B cell (primary cell): ENCODE measurements at regions not wholly inside any gene's neighbourhood (a gene's known extent, or its start where the extent isn't known, plus 50 kb on each side); places are given as distances from the start of the nearest gene placed in this dataset.

Source experiments
- ATAC-seq: fragments of 200-7000 bp; cut with Tn5 transposase; one replicate; pipeline ENCODE4 v1.10.0; 2021; ENCODE audit warnings: low read depth, mild to moderate bottlenecking, moderate number of reproducible peaks, moderate library complexity
- CTCF ChIA-PET: fragments of 350-600 bp; sonication (Branson Sonifier 250); formaldehyde crosslinking; loops from one replicate; lab custom pipeline; 2021; ENCODE audit warnings: antibody characterized with exemption, inconsistent platforms; lab: Charles Lee
- POLR2A ChIA-PET: fragments of 350-600 bp; sonication (Branson Sonifier 250); formaldehyde crosslinking; loops from one replicate; lab custom pipeline; 2021; ENCODE audit warnings: antibody characterized with exemption; lab: Charles Lee
- DNase-seq: peaks from one replicate; pipeline ENCODE4 v3.0.0; 2013
- H2AFZ ChIP-seq: 2 replicates; pipeline ENCODE4 v1.6.1; 2012; ENCODE audit warnings: mild to moderate bottlenecking, low read depth, low read length; ENCODE audit not compliant: insufficient read depth, poor library complexity, severe bottlenecking
- H3K27ac ChIP-seq, 2 donors: 1 replicate in 1 of 2; 2 replicates in 1 of 2; pipeline ENCODE4 v1.5.1; 2012 to 2013; ENCODE audit warnings: low read length in 2 of 2, mild to moderate bottlenecking in 2 of 2, moderate library complexity in 1 of 2
- H3K27me3 ChIP-seq, 4 experiments: fragments of 200-600 bp in 1 of 4; sonication (generic) in 1 of 4; replicated peaks in 1 of 4; 1 replicate in 2 of 4; 2 replicates in 2 of 4; pipeline versions ENCODE4 v1.6.1 to v1.7.0; 2013 to 2016; ENCODE audit warnings: low read length in 3 of 4, mild to moderate bottlenecking in 2 of 4, mixed read lengths in 1 of 4, moderate library complexity in 1 of 4; ENCODE audit not compliant: insufficient read depth in 4 of 4, control insufficient read depth in 3 of 4; ENCODE audit errors: control extremely low read depth in 1 of 4
- H3K36me3 ChIP-seq, 2 experiments: replicated peaks in 1 of 2; 1 replicate in 1 of 2; 2 replicates in 1 of 2; pipeline versions ENCODE4 v1.6.1 to v1.7.1; 2013; ENCODE audit warnings: low read length in 1 of 2; ENCODE audit not compliant: insufficient read depth in 2 of 2, control insufficient read depth in 1 of 2; ENCODE audit errors: control extremely low read depth in 1 of 2, extremely low read depth in 1 of 2
- H3K4me1 ChIP-seq, 2 donors: fragments of 200-600 bp in 1 of 2; sonication (generic) in 1 of 2; 1 replicate in 1 of 2; 2 replicates in 1 of 2; pipeline versions ENCODE4 v1.5.1 to v1.6.1; 2013 to 2017; ENCODE audit warnings: low read length in 2 of 2; ENCODE audit not compliant: control insufficient read depth in 2 of 2, insufficient read depth in 2 of 2
- H3K4me2 ChIP-seq: replicated peaks from 2 replicates; pipeline ENCODE3; 2012; ENCODE audit warnings: mild to moderate bottlenecking, low read depth, low read length; ENCODE audit not compliant: poor library complexity, severe bottlenecking
- H3K4me3 ChIP-seq, 5 experiments: fragments of 200-600 bp in 1 of 5; sonication (generic) in 1 of 5; 1 replicate in 3 of 5; 2 replicates in 2 of 5; pipeline versions ENCODE4 v1.5.1 to v1.7.0; 2011 to 2016; ENCODE audit warnings: low read length in 4 of 5, mild to moderate bottlenecking in 4 of 5, low read depth in 2 of 5, control low read depth in 1 of 5, moderate library complexity in 1 of 5; ENCODE audit not compliant: insufficient read depth in 1 of 5; ENCODE audit errors: control extremely low read depth in 1 of 5, extremely low read depth in 1 of 5
- H3K79me2 ChIP-seq: fragments of 200-600 bp; sonication (generic); one replicate; pipeline ENCODE4 v1.6.0; 2016; ENCODE audit warnings: low read length; ENCODE audit not compliant: control insufficient read depth, insufficient read depth
- H3K9ac ChIP-seq: fragments of 200-600 bp; sonication (generic); 2 replicates; pipeline ENCODE4 v1.6.1; 2017; ENCODE audit warnings: mild to moderate bottlenecking, low read length, moderate library complexity
- H3K9me3 ChIP-seq, 3 donors: one replicate each; pipeline versions ENCODE4 v1.6.1 to v1.7.1; 2013; ENCODE audit warnings: low read length in 2 of 3; ENCODE audit not compliant: control insufficient read depth in 2 of 3, insufficient read depth in 1 of 3; ENCODE audit errors: control extremely low read depth in 1 of 3
- H4K20me1 ChIP-seq: 2 replicates; pipeline ENCODE4 v1.6.0; 2012; ENCODE audit warnings: mild to moderate bottlenecking, low read length; ENCODE audit not compliant: insufficient read depth, control insufficient read depth, poor library complexity, severe bottlenecking
- H3K27ac Mint-ChIP-seq: one replicate; pipeline ENCODE4 v1.8.0; 2021; ENCODE audit warnings: mixed read lengths
- H3K27me3 Mint-ChIP-seq: one replicate; pipeline ENCODE4 v1.8.0; 2021; ENCODE audit warnings: mixed read lengths
- H3K4me1 Mint-ChIP-seq: one replicate; pipeline ENCODE4 v1.8.0; 2021; ENCODE audit warnings: mixed read lengths
- H3K4me3 Mint-ChIP-seq: one replicate; pipeline ENCODE4 v1.8.0; 2021; ENCODE audit warnings: mixed read lengths
- H3K9me3 Mint-ChIP-seq: one replicate; pipeline ENCODE4 v1.8.0; 2022; ENCODE audit warnings: mixed read lengths; ENCODE audit not compliant: insufficient read depth
- EZH2 ChIP-seq: IDR thresholded peaks from 2 replicates; pipeline ENCODE4 v1.6.1; 2012; ENCODE audit warnings: borderline replicate concordance, low read depth, mild to moderate bottlenecking, moderate library complexity, low read length; ENCODE audit not compliant: insufficient read depth, poor library complexity, severe bottlenecking
- WGBS: methylation state at CpG from one replicate; pipeline ENCODE4 v1.1.5; 2013; ENCODE audit warnings: missing lambda C conversion rate; ENCODE audit not compliant: insufficient coverage; 5-methylcytosine and 5-hydroxymethylcytosine counted together
- intact Hi-C: fragments of 100-400 bp; cut with micrococcal nuclease; formaldehyde crosslinking; loops from one replicate; pipeline ENCODE4 v1.10.0; 2022
- TF ChIP-seq, protein P1 (sequence below): fragments of 200-600 bp; IDR thresholded peaks from one replicate; pipeline ENCODE4 v1.8.0; 2022; ENCODE audit warnings: antibody characterized with exemption, mild to moderate bottlenecking

DNA sequence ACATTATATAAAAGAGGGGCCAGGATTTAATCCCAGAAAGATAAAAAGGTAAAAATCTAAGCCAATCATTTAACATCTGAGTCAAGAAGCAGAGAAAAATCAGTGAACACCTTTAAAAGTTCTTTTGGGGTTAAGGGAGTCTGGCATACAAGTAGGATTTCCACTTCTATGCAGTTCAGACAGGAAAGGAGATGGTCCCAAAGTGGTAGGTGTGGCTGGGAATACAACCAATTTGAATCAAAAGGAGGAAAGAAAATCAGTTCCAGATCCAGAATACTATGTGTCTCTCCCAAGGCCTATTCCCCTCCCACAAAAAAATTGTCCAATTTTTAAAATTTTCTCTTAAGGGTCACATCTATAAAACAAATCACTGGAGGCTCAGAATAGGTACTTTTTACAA is 167.4 kb downstream of the PHLDA1 start:
- Histone ChIP-seq H4K20me1 (no peaks in the 10 kb centered on the region), H3K4me2 (no peak overlapping the region), H3K36me3 (no peaks in the 10 kb centered on the region), H3K4me3 (no peak overlapping the region), H3K27ac (no peak overlapping the region), H2AFZ (no peak overlapping the region), H3K4me1 (no peaks in the 10 kb centered on the region), H3K79me2 (no peaks in the 10 kb centered on the region), H3K9ac (no peak overlapping the region), H3K9me3 (no peaks in the 10 kb centered on the region), H3K27me3 (no peaks in the 10 kb centered on the region)
- ChIA-PET POLR2A (no interaction called here), CTCF (no interaction called here)
- Mint-ChIP-seq H3K4me1 (no peaks in the 10 kb centered on the region), H3K27me3 (no peaks in the 10 kb centered on the region), H3K9me3 (peaks cover 6% of the 10 kb centered on the region), H3K27ac (no peak overlapping the region), H3K4me3 (no peak overlapping the region)
- ATAC-seq (no peak), DNase-seq (no peak)
- TF ChIP-seq, protein P1, sequence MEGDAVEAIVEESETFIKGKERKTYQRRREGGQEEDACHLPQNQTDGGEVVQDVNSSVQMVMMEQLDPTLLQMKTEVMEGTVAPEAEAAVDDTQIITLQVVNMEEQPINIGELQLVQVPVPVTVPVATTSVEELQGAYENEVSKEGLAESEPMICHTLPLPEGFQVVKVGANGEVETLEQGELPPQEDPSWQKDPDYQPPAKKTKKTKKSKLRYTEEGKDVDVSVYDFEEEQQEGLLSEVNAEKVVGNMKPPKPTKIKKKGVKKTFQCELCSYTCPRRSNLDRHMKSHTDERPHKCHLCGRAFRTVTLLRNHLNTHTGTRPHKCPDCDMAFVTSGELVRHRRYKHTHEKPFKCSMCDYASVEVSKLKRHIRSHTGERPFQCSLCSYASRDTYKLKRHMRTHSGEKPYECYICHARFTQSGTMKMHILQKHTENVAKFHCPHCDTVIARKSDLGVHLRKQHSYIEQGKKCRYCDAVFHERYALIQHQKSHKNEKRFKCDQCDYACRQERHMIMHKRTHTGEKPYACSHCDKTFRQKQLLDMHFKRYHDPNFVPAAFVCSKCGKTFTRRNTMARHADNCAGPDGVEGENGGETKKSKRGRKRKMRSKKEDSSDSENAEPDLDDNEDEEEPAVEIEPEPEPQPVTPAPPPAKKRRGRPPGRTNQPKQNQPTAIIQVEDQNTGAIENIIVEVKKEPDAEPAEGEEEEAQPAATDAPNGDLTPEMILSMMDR, result no peak
- TF ChIP-seq EZH2, result no peak
- intact Hi-C loops, result no loop called here

DNA sequence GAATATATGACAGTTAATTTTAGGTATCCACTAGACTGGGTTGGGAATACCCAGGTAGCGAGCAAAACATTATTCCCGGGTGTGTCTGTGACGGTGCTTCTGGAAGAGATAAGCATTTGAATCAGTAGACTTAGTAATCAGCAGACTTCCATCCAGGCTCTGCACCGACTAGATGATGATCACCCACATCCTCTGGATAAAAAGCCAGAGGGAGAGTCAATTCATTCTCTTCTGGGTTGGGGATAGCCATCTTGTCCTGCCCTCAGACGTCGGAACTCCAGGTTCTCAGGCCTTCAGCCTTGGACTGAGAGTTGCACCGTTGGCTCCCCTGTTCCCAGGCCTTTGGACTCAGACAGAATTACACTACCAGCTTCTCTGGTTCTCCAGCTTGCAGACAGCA is 168.0 kb downstream of the PHLDA1 start:
- DNase-seq (no peak), ATAC-seq (no peak)
- TF ChIP-seq EZH2, result no peak
- TF ChIP-seq, protein P1, result no peak
- Mint-ChIP-seq H3K27ac (no peak overlapping the region), H3K4me1 (no peaks in the 10 kb centered on the region), H3K27me3 (no peaks in the 10 kb centered on the region), H3K9me3 (peaks cover 6% of the 10 kb centered on the region), H3K4me3 (no peak overlapping the region)
- H3K4me1 ChIP-seq, result no peaks in the 10 kb centered on the region
- no peaks in the 10 kb centered on the region for H3K79me2 ChIP-seq
- no peak overlapping the region for H3K4me2 ChIP-seq
- WGBS, result 89% methylated on average over 4 of the region's 7 CpGs
- H4K20me1 ChIP-seq, result no peaks in the 10 kb centered on the region
- no peaks in the 10 kb centered on the region for H3K36me3 ChIP-seq
- no peak overlapping the region for H2AFZ ChIP-seq
- intact Hi-C loops, result no loop called here
- H3K27ac ChIP-seq, result no peak overlapping the region
- POLR2A ChIA-PET, result no interaction called here
- H3K27me3 ChIP-seq, result no peaks in the 10 kb centered on the region
- CTCF ChIA-PET, result no interaction called here
- H3K4me3 ChIP-seq, result no peak overlapping the region
- H3K9ac ChIP-seq, result no peak overlapping the region
- no peaks in the 10 kb centered on the region for H3K9me3 ChIP-seq
